NK-92 (cell line): ENCODE measurements at regions not wholly inside any gene's neighbourhood (a gene's known extent, or its start where the extent isn't known, plus 50 kb on each side); places are given as distances from the start of the nearest gene placed in this dataset.

ENCODE experiments used
- DNase-seq: peaks from one replicate; lab custom pipeline; 2025; ENCODE audit not compliant: unreplicated experiment; lab: John Stamatoyannopoulos, UW

GRCh38 chr11:36865846-36866245 is 267.8 kb upstream of the RAG2 start:
- no peak for DNase-seq

DNA sequence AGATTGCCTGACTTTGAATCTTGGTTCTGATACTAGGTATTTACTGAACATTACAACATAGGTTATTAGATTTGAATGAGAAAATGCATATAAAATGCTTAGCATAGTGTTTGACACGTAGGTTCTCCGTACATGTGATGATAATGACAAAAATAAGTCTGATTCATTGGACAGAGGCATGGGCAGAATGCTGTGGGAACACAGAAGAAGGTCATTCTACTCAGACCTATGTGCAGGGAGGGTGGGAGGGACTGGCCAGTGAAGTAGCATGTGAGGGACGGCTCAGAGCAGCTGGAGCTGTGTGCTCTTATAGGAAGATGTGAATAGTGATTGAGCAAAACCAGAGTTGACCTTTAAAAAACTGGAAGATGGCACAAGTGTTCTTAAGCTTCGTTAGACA is 256.8 kb upstream of the RAG2 start:
- no peak for DNase-seq

DNA sequence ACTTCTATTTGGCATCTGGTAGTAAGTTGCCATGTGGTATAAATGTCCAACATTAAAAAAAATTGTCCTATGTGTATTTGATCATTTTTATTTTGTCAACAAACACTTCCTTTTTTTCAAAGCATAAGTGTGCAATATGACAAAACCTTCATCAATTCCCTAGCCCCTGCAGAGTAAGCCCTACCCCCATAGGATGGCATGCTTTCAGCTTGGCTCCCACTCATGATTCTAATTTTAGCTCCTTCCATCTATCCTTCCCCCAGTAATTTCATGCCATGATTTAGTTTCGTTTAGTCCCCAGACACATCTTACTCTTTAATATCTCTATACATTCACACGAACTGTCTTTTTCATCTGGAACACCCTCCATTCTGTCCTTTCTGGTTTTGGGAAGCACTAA is 250.6 kb upstream of the RAG2 start:
- no peak for DNase-seq

DNA sequence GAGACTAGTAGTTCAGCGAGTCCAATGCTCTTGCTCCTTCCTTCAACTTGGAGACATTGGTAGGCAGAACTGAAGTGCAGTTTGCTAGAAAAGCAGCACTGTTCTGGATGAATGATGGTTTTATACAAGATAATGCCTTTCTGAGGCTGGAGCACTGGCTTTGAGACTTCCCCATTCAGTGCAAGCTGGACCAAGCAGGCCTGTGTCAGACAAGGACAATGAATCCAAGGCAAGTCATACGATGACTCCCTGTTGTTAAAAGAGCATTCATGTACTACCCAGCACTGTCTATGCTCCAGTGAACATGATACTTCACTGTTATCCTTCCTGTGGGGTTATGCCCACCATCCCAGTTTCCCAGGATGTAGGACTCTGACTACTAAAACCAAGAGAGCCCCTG is 242.3 kb upstream of the RAG2 start:
- no peak for DNase-seq

DNA sequence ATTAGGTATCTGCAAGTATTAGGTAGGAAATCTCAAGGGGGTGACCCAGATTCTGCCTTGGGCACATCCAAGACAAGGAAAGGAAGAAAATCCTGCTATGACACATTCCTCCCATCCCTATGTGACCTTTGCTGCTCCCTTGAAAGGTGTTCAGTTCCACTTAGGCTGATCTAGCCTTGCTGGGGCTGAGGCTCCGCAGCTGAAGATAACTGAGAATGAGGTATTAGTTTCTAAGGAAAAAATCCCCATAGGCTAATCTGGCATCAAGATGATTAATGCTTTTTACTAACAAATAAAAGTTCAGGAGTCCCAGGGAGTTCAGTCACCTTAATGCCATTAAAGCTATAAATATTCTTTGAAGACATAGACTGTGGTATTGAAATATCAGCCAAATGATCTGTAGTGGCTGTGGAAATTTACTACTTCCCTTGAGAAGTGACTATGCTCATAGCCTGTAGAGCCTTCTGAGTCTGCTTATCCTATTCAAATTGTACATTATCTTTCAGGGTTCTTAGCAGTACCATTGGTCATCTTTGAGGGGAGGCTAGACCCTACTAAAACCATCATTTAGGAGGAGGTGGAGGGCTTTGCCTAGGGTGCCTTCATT is 239.9 kb upstream of the RAG2 start:
- no peak for DNase-seq

DNA sequence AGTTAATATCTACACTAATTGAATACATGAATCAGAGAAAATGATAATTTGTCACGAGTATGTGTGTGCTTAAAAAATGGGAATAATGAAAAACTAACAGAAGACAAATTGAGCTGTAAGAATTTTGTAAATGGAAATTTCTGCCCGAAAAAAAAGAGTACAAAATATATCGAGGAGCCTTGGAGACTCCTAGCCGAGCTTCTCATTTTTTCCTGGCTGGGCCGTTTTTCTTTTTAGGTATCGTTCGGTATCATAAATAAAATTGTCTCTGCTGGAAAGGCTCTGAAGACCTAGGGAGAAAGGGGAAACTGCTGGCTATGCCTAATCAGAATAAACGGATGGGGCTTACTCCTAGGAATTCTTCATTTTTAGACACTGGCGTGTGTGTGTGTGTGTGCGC is 227.2 kb upstream of the RAG2 start:
- DNase-seq, result no peak

DNA sequence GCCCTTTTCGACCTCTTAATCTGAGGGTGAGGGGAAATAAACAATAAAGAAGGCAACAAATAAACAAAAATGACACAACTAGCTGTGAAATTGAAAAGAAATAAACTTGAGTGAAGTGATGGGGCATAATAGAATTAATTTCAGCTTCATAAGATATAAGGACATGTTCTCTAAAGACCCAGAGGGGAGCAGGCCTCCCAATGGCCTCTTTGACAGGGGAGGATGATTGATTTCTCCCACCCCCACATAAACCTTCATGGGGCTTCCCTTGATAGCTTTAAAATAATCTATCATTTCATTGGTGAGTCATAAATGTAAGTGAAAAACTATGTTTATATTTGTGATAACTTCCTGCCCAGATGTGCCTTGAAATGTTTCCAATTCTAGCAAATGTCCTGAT is 226.3 kb upstream of the RAG2 start:
- DNase-seq, result no peak

DNA sequence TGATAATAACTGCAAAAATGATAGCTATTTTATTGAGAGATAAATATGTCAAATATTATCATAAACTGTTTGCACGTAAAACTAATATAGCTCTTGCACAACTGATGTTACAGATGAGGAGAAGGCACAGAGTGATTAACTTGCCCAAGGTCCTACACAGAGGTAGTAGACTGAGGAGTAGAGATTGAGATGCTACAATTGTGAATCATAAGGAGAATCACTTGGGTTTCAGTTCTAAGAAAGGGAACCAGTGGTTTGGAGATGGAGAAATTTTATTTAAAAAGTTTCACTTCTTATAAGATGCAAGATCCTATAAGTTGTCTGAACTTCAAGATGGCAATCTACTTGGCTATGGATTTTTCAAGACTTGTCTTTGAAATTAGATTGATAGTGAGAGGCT is 224.8 kb upstream of the RAG2 start:
- DNase-seq, result no peak

DNA sequence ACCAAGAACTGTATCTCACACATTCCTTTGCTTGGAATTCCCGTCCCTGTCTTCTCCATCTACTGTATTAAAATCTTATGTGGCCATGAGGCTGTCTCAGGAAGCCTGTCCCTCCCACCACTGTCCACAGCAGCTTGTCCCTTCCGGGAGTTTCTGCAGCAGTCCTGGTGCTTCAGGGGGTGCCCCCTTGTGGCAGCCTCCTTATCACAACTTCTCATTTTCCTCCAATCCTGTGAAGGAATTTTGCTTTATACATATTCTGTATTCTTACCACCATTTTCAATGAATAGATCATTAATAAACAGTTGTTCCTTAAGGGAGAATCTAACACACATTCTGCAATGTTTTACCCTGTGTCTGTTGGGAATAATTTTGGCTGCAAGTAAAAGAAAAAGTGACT is 220.4 kb upstream of the RAG2 start:
- DNase-seq, result no peak

GRCh38 chr11:36817336-36817965 is 219.4 kb upstream of the RAG2 start:
- no peak for DNase-seq

DNA sequence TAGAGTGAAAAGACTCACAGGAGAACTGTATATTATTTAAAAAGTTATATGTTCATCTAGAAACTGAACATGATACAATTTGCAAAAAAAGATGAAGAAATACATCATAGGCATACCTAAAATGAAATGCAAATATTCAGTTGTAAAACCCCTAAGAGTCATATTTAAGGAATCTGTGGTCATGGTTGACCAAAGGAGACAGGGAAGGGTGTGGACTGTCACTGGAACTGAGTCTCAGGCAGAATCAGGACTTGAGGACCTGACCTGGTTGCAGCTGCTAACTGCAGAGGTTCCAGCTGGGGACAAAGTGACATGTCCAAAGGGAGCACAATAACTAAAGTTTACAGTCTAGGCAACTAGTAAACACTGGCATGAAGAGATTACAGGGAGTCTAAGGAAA is 211.3 kb upstream of the RAG2 start:
- DNase-seq, result no peak

DNA sequence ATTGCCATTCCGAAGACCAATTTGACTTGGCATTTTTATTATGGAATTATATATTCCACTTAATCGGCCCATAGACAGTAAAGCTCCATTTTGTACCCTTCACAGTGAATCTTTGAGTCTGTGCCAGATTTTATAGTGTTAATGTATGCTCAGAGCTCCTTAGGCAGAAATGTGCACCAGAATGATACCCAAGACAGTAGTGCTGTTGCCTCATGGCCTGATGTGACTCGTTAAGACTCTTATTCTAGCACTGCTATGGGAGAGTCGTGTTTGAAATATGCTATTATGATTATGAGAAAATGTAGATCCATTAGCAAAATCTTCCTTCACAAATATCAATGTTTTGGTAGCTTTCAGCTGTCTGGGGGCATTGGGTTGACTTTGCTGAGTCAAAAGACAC is 209.8 kb upstream of the RAG2 start:
- DNase-seq, result no peak

DNA sequence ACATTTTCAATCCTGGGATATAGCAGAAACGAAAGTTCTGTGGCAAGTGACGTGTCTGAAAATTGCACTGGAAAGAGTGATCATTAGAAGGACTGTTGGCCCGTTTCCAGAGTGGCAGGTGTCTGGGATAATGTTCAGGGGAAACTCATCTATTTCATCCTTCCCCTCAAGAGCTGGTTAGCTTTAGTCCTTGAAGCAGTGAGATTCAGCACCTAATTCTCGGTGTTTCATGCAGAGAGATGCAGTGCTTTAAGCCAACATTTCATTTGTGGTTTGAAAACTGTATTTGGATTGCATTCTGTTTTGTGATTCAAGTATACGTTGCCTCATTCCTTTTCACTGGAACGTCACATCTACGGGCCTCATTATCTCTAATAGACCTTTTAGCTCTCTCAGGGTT is 205.0 kb upstream of the RAG2 start:
- DNase-seq, result no peak

DNA sequence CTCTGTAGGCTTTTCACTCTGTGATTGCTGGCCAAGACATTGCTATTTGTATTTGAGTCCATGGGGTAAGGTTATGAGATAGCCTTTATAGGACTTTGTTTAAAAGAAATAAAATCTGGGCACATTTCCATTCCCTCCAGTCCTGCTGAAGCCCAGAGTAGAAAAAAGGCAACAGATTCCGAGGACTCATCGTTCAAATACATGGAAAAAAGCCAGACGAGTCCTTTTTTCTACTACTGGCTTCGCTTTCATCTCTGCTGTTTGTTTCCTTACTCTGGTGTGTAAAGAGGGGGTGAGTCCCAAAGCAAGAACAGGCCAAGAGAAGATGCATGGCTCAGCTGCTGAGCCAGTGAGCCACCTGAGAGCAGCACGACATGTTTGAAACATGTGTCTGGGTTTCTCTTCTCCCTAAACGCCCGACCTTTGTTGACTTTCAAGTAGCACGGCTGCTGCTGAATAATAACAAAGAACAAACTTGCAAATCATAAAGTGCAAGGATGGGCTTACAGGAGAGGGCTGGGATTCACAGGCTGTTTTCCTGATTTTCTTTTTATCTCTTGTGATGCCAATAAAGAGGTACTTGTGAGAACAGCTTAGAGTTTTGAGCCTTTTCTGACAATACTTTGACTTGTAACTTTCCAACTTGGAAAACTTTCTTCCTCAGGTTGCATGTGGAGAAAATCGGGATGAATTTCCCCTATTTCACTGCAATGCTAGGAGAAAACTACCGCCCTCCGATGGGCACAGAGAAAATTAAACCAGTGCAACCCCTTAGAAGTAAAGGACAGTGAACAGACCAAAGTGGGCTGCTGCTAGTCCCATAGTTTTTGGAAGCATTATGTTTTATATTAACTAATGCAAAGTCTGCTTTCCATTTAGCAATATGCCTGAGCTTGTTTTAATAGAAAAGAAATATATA is 195.2 kb upstream of the RAG2 start:
- DNase-seq, result no peak

DNA sequence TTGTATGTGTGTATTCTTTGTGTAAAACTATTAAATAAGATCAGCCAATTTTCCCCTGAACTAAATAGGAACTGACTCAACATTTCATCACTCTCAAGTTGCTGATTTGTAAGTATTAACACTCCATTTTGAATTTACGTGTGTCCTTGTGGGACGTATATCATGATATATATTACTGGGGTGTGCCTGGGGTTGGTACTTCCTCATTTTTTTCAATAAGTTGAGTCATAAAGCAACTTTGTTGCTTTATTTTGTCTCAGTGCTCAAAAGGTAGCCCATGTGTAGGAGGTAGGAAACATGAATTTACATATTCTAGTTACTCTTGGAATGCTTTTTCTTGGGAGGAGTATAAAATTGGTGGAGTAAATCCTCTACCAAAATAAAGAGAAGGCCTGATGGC is 193.9 kb upstream of the RAG2 start:
- no peak for DNase-seq

GRCh38 chr11:36790526-36790925 is 192.5 kb upstream of the RAG2 start:
- DNase-seq, result no peak

DNA sequence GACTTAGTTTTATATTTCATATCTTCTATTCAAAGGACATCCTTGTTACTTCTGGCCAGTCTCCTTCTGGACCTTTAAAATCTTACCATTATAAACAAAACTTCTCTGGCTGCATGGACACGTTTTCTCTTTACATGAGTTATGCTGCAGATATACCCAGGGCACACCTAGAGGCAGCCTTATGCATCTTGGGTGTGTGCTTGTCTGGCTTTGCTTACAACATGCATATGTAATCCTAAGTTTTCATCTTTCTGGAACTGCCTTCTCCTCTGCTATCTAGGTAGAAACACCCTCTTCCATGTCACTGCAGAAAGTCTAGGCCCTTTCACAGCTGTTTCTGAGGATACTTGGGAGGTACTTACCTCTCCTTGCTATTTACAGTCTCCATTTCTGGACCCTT is 185.8 kb upstream of the RAG2 start:
- no peak for DNase-seq

DNA sequence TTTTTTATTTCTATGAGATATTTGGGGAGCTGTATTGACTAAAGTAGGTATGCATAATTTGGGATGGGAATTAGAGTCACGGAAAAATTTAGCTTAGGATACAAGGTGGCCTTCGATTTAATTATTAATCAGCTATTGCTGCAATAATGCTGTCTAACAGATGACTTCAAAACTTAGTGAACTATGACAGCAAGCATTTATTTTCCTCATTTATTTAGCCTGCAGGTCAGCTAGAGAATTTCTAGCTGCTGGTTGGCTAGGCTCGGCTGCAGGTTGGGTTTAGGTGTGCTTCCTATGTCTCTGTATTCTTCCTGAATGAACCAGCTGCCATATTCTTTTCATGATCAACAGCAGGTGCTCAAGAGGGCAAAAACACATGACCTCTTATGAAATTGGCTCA is 181.8 kb upstream of the RAG2 start:
- no peak for DNase-seq

DNA sequence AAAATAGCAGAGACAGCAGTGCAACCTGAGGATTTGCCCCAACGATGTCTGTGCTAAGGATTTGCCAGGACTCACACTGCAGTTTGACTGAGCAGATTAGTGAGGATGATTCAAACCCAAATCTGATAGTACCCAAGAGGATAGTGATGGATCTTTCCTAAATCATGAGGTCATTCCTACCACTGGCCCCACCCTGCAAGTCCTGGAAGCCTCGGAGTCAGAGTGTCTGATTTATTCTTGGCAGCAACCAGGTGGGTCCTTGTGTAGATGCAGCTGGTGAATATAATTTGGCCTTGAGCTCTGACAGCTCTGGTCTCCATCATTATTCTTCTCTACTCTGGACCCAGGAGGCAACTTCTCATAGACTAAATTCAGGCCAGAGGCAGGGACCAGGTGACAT is 179.3 kb upstream of the RAG2 start:
- no peak for DNase-seq

DNA sequence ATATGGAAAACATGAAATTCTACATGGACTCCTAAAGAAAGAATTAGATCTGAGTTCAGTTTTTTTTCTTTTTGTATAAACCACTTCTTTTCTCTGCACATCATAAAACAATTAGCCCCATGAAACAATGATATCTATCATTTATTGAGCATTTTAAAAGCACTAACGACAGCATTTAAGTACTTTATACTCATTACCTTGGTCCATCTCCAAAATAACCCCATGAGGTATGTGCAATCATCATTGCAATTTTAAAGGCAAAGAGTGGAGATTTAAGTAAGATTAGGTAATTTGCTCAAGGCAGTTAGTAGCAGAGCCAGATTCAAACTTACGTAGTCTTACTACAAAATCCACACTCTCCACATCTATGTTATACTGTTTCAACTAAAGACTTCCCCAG is 177.7 kb upstream of the RAG2 start:
- DNase-seq, result no peak

- no peak for DNase-seq
Observed at GRCh38 chr11:36775130-36775529, 177.1 kb upstream of the RAG2 start.

DNA sequence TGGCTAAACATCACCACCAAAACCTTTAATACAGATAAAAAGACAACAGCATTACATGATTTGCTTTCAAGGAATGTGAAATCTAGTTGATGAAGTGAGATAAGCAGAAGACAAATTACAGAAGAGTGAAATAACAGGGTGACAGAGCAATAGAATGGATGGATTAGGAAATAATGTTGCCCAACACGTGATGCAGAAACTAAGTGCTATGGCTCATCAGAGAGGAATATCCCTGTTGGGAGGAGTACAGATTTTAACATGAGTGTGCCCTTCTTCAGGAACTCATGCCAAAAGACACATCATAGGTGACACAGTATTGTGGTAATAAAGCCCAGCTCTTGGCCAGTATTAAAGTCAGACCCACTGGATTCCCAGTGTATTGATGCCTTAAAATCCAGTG is 176.6 kb upstream of the RAG2 start:
- DNase-seq, result no peak
